Osteoblast (primary cell): ENCODE measurements at regions not wholly inside any gene's neighbourhood (a gene's known extent, or its start where the extent isn't known, plus 50 kb on each side); places are given as distances from the start of the nearest gene placed in this dataset.

ENCODE experiments used
- DNase-seq: peaks from one replicate; pipeline ENCODE4 v3.0.0; 2011; ENCODE audit warnings: low spot score, mixed read lengths; ENCODE audit not compliant: insufficient read length; ENCODE audit errors: missing footprints
- H2AFZ ChIP-seq: 2 replicates; pipeline ENCODE4 v1.6.0; 2011; ENCODE audit warnings: mild to moderate bottlenecking, low read length
- H3K27ac ChIP-seq: 2 replicates; pipeline ENCODE4 v1.5.1; 2011; ENCODE audit warnings: mild to moderate bottlenecking, low read depth, low read length, moderate library complexity
- H3K27me3 ChIP-seq: 2 replicates; pipeline ENCODE4 v1.6.0; 2012; ENCODE audit warnings: mild to moderate bottlenecking, control low read depth, inconsistent platforms, low read length, moderate library complexity; ENCODE audit not compliant: insufficient read depth
- H3K36me3 ChIP-seq: 2 replicates; pipeline ENCODE4 v1.5.1; 2011; ENCODE audit warnings: mild to moderate bottlenecking, low read length, control low read depth, moderate library complexity; ENCODE audit not compliant: insufficient read depth
- H3K4me1 ChIP-seq: 2 replicates; pipeline ENCODE4 v1.5.1; 2011; ENCODE audit warnings: mild to moderate bottlenecking, low read length, control low read depth, moderate library complexity; ENCODE audit not compliant: insufficient read depth
- H3K4me2 ChIP-seq: 2 replicates; pipeline ENCODE4 v1.6.0; 2011; ENCODE audit warnings: mild to moderate bottlenecking, low read length; ENCODE audit not compliant: insufficient read depth
- H3K4me3 ChIP-seq: fragments of 200-600 bp; sonication (generic); 3 replicates; pipeline ENCODE4 v1.5.1; 2012; ENCODE audit warnings: mild to moderate bottlenecking, low read length, inconsistent platforms; ENCODE audit not compliant: insufficient read depth
- H3K79me2 ChIP-seq: 2 replicates; pipeline ENCODE4 v1.6.0; 2012; ENCODE audit warnings: mild to moderate bottlenecking, low read length, control low read depth, inconsistent platforms; ENCODE audit not compliant: insufficient read depth
- H3K9me3 ChIP-seq: 2 replicates; pipeline ENCODE4 v1.5.1; 2011; ENCODE audit warnings: low read depth, low read length, control low read depth
- H4K20me1 ChIP-seq: 2 replicates; pipeline ENCODE4 v1.6.0; 2012; ENCODE audit warnings: mild to moderate bottlenecking, low read length, control low read depth; ENCODE audit not compliant: insufficient read depth
- TF ChIP-seq, protein P1 (sequence below): IDR thresholded peaks from 2 replicates; pipeline ENCODE4 v1.5.1; 2011; ENCODE audit warnings: mild to moderate bottlenecking, low read depth, low read length, moderate library complexity; ENCODE audit errors: extremely low read depth

DNA sequence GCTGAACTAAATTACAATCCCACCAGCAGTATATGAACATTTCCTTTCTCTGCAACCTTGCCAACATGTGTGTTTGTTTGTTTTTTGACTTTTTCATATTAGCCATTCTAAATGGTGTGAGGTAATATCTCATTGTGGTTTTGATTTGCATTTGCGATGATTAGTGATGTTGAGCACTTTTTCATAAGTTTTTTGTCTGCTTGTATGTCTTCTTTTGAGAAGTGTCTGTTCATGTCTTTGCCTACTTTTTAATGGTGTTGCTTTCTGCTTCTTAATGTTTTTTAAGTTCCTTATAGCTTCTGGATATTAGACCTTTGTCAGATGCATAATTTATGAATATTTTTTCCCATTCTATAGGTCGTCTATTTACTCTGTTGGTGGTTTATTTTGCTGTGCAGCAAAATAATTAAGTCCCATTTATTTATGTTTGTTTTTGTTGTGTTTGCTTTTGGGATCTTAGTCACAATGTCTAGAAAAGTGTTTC, 1262.9 kb downstream of the FSCB start:
- H3K4me2 ChIP-seq, result no peak overlapping the region
- no peaks in the 10 kb centered on the region for H3K9me3 ChIP-seq
- no peaks in the 10 kb centered on the region for H3K4me1 ChIP-seq
- TF ChIP-seq, protein P1, sequence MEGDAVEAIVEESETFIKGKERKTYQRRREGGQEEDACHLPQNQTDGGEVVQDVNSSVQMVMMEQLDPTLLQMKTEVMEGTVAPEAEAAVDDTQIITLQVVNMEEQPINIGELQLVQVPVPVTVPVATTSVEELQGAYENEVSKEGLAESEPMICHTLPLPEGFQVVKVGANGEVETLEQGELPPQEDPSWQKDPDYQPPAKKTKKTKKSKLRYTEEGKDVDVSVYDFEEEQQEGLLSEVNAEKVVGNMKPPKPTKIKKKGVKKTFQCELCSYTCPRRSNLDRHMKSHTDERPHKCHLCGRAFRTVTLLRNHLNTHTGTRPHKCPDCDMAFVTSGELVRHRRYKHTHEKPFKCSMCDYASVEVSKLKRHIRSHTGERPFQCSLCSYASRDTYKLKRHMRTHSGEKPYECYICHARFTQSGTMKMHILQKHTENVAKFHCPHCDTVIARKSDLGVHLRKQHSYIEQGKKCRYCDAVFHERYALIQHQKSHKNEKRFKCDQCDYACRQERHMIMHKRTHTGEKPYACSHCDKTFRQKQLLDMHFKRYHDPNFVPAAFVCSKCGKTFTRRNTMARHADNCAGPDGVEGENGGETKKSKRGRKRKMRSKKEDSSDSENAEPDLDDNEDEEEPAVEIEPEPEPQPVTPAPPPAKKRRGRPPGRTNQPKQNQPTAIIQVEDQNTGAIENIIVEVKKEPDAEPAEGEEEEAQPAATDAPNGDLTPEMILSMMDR, result no peak
- H3K36me3 ChIP-seq, result no peaks in the 10 kb centered on the region
- no peak overlapping the region for H3K27ac ChIP-seq
- H3K4me3 ChIP-seq, result no peak overlapping the region
- no peak for DNase-seq
- no peaks in the 10 kb centered on the region for H3K27me3 ChIP-seq
- no peaks in the 10 kb centered on the region for H4K20me1 ChIP-seq
- no peaks in the 10 kb centered on the region for H3K79me2 ChIP-seq
- H2AFZ ChIP-seq, result no peak overlapping the region

DNA sequence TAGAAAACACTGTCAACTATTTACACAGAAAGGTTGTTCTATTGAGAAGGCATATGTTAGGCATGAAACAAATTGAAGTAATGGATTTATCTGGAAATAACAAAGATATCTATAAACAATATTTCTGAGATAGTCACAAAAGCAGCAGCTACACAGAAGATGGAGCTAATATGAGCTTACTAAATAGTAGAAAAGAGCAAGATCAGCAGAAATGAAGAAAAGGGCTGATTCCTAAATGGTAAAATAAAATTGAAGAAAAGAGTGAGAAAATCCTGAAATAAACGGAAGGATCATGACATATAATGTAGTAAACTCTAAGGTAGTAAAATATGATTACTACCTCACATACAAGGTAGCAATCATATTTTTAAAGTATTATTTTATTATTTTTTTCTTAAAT, 1263.9 kb downstream of the FSCB start:
- Histone ChIP-seq H3K9me3 (no peaks in the 10 kb centered on the region), H3K27ac (no peak overlapping the region), H3K79me2 (no peaks in the 10 kb centered on the region), H3K4me3 (no peak overlapping the region), H4K20me1 (no peaks in the 10 kb centered on the region), H3K27me3 (no peaks in the 10 kb centered on the region), H3K36me3 (no peaks in the 10 kb centered on the region), H3K4me2 (no peak overlapping the region), H2AFZ (no peak overlapping the region), H3K4me1 (no peaks in the 10 kb centered on the region)
- TF ChIP-seq, protein P1, result no peak
- DNase-seq, result no peak

DNA sequence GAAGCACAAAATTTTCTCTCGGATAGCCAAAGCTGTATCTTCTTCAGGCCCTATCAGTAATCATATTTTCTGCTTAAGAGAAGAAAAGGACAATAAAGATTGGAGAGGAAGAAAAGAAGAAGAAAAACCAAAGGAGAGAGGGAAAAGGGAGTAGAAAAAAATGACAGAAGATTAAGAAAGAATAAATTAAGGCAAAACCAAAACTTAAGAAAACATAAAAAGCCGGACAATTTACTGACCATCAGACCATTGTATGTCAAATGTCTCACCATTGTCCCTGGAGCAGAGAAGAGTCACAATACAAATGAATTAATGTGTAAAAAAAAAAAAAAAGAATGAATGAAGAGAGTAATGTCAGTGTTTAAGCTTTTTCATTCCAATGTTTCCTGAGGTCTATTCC, 1274.8 kb downstream of the FSCB start:
- Histone ChIP-seq H3K4me1 (no peaks in the 10 kb centered on the region), H3K9me3 (no peaks in the 10 kb centered on the region), H3K27me3 (no peaks in the 10 kb centered on the region), H3K4me3 (no peak overlapping the region), H3K27ac (no peak overlapping the region), H3K36me3 (no peaks in the 10 kb centered on the region), H2AFZ (no peak overlapping the region), H4K20me1 (no peaks in the 10 kb centered on the region), H3K79me2 (no peaks in the 10 kb centered on the region), H3K4me2 (no peak overlapping the region)
- DNase-seq, result no peak
- TF ChIP-seq, protein P1, result no peak

DNA sequence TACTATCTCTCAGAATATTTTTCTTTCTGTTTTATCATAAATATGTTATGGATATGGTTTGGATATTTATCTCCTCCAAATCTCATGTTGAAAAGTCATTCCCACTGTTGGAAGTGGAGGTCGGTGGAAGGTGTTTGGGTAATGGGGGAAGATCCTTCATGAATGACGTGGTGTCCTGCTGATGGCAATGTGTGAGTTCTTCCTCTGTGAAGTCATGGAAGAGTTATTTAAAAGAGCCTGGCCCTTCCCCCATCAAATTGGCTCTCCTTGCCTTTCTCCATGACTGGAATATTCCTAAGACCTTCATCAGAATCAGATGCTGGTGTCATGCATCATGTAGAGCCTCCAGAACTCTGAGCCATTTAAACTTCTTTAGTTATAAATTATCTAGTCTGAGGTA, 1291.6 kb downstream of the FSCB start:
- no peak for DNase-seq
- H3K79me2 ChIP-seq, result no peaks in the 10 kb centered on the region
- H3K4me2 ChIP-seq, result no peak overlapping the region
- H3K9me3 ChIP-seq, result peaks cover 6% of the 10 kb centered on the region
- H4K20me1 ChIP-seq, result no peaks in the 10 kb centered on the region
- H3K4me3 ChIP-seq, result no peak overlapping the region
- H3K4me1 ChIP-seq, result no peaks in the 10 kb centered on the region
- no peaks in the 10 kb centered on the region for H3K36me3 ChIP-seq
- H3K27me3 ChIP-seq, result no peaks in the 10 kb centered on the region
- no peak overlapping the region for H2AFZ ChIP-seq
- TF ChIP-seq, protein P1, result no peak
- no peak overlapping the region for H3K27ac ChIP-seq
